Hematopoietic multipotent progenitor cell treated with erythropoietin and hydrocortisone succinate and interleukin-3 and kit ligand, for 8 days (in vitro differentiated cells): ENCODE measurements at regions not wholly inside any gene's neighbourhood (a gene's known extent, or its start where the extent isn't known, plus 50 kb on each side); places are given as distances from the start of the nearest gene placed in this dataset.
"Not testable (repeated sequence)": the region's sequence is repeated elsewhere in the genome, so short reads cannot be mapped to it uniquely, and the experiment has no call there.

Source experiments
- DNase-seq: peaks from one replicate; pipeline ENCODE4 v3.0.0-alpha.2; 2015

- DNase-seq = not testable (repeated sequence)
These were observed 55.3 kb downstream of the BBS10 start for GRCh38 chr12:76292891-76293290.

GRCh38 chr12:76292305-76292704, 55.9 kb downstream of the BBS10 start:
- DNase-seq = not testable (repeated sequence)

GRCh38 chr12:76290963-76291859, 57.0 kb downstream of the BBS10 start:
- DNase-seq = no peak

- no peak for DNase-seq
These were observed 60.0 kb downstream of the BBS10 start for GRCh38 chr12:76288218-76288617.

GRCh38 chr12:76284816-76285750, 63.1 kb downstream of the BBS10 start:
- no peak for DNase-seq

GRCh38 chr12:76282744-76283143, 65.5 kb downstream of the BBS10 start:
- no peak for DNase-seq

- no peak for DNase-seq
These were observed 70.7 kb downstream of the BBS10 start for GRCh38 chr12:76277480-76277879.

- DNase-seq = no peak
These were observed 71.6 kb downstream of the BBS10 start for GRCh38 chr12:76276499-76277151.

GRCh38 chr12:76275511-76276093, 72.6 kb downstream of the BBS10 start:
- no peak for DNase-seq

- DNase-seq = no peak
These were observed 73.7 kb downstream of the BBS10 start for GRCh38 chr12:76274420-76275083.

- DNase-seq = no peak
These were observed 75.9 kb downstream of the BBS10 start for GRCh38 chr12:76272287-76272686.

- no peak for DNase-seq
These were observed 77.4 kb downstream of the BBS10 start for GRCh38 chr12:76270657-76271358.

GRCh38 chr12:76268267-76268666, 79.9 kb downstream of the BBS10 start:
- no peak for DNase-seq

GRCh38 chr12:76266797-76267196, 81.4 kb downstream of the BBS10 start:
- no peak for DNase-seq

- DNase-seq = no peak
These were observed 82.6 kb downstream of the BBS10 start for GRCh38 chr12:76265424-76266180.

GRCh38 chr12:76264611-76265012, 83.6 kb downstream of the BBS10 start:
- no peak for DNase-seq

- no peak for DNase-seq
These were observed 84.5 kb downstream of the BBS10 start for GRCh38 chr12:76263696-76264095.

- no peak for DNase-seq
These were observed 87.8 kb downstream of the BBS10 start for GRCh38 chr12:76260390-76260748.

- no peak for DNase-seq
These were observed 88.4 kb downstream of the BBS10 start for GRCh38 chr12:76259660-76260389.

GRCh38 chr12:76259106-76259505, 89.1 kb downstream of the BBS10 start:
- no peak for DNase-seq
